CD4-positive, alpha-beta T cell (primary cell): ENCODE measurements at regions not wholly inside any gene's neighbourhood (a gene's known extent, or its start where the extent isn't known, plus 50 kb on each side); places are given as distances from the start of the nearest gene placed in this dataset.

ENCODE experiments used
- ATAC-seq: fragments of 200-7000 bp; cut with Tn5 transposase; one replicate; pipeline ENCODE4 v1.10.0; 2022; ENCODE audit warnings: mild to moderate bottlenecking; ENCODE audit not compliant: poor library complexity
- CTCF ChIA-PET: fragments of 350-600 bp; sonication (Branson Sonifier 250); formaldehyde crosslinking; loops from one replicate; lab custom pipeline; 2021; ENCODE audit warnings: antibody characterized with exemption, inconsistent platforms; lab: Charles Lee
- POLR2A ChIA-PET: fragments of 350-600 bp; sonication (Branson Sonifier 250); formaldehyde crosslinking; loops from one replicate; lab custom pipeline; 2021; ENCODE audit warnings: antibody characterized with exemption, inconsistent platforms; lab: Charles Lee
- DNase-seq, 14 experiments: peaks; one replicate each; pipeline ENCODE4 v3.0.0-alpha.2; 2013 to 2020; ENCODE audit warnings: mixed read lengths in 2 of 14
- H3K27ac ChIP-seq, 2 donors: one replicate each; pipeline versions ENCODE4 v1.5.1 to v1.7.0; 2013; ENCODE audit warnings: low read length in 2 of 2, low read depth in 1 of 2, mild to moderate bottlenecking in 1 of 2
- H3K27me3 ChIP-seq, 2 experiments: 1 replicate in 1 of 2; 2 replicates in 1 of 2; pipeline versions ENCODE4 v1.6.1 to v1.7.0; 2013; ENCODE audit warnings: low read length in 2 of 2, control low read depth in 1 of 2, mild to moderate bottlenecking in 1 of 2, moderate library complexity in 1 of 2; ENCODE audit not compliant: insufficient read depth in 2 of 2, control insufficient read depth in 1 of 2
- H3K36me3 ChIP-seq: one replicate; pipeline ENCODE4 v1.6.1; 2013; ENCODE audit warnings: low read length, control low read depth; ENCODE audit not compliant: insufficient read depth
- H3K4me1 ChIP-seq: one replicate; pipeline ENCODE4 v1.6.1; 2013; ENCODE audit warnings: low read length, control low read depth; ENCODE audit not compliant: insufficient read depth
- H3K4me3 ChIP-seq: one replicate; pipeline ENCODE4 v1.5.1; 2013; ENCODE audit warnings: mild to moderate bottlenecking, low read length, moderate library complexity
- H3K9me3 ChIP-seq, 2 experiments: 1 replicate in 1 of 2; 2 replicates in 1 of 2; pipeline versions ENCODE4 v1.6.1 to v1.7.0; 2013; ENCODE audit warnings: low read length in 2 of 2, mild to moderate bottlenecking in 2 of 2, control low read depth in 1 of 2, moderate library complexity in 1 of 2; ENCODE audit not compliant: control insufficient read depth in 1 of 2, insufficient read depth in 1 of 2
- H3K27ac Mint-ChIP-seq: one replicate; pipeline ENCODE4 v1.8.0; 2020; ENCODE audit warnings: mixed read lengths
- H3K27me3 Mint-ChIP-seq: one replicate; pipeline ENCODE4 v1.8.0; 2021; ENCODE audit warnings: mixed read lengths
- H3K36me3 Mint-ChIP-seq: one replicate; pipeline ENCODE4 v1.8.0; 2021; ENCODE audit warnings: low read depth, mixed read lengths
- H3K4me1 Mint-ChIP-seq: one replicate; pipeline ENCODE4 v1.8.0; 2021; ENCODE audit warnings: low read depth, mixed read lengths
- H3K4me3 Mint-ChIP-seq: one replicate; pipeline ENCODE4 v1.8.0; 2020; ENCODE audit warnings: mild to moderate bottlenecking, mixed read lengths
- H3K9me3 Mint-ChIP-seq: one replicate; pipeline ENCODE4 v1.8.0; 2020; ENCODE audit warnings: mixed read lengths
- CTCF ChIP-seq: fragments of 200-600 bp; IDR thresholded peaks from one replicate; pipeline ENCODE4 v1.8.0; 2022; ENCODE audit warnings: antibody characterized with exemption, mild to moderate bottlenecking
- intact Hi-C, 2 experiments: fragments of 100-400 bp; cut with DNase I in 1 of 2; cut with micrococcal nuclease in 1 of 2; formaldehyde crosslinking; loops; one replicate each; pipeline versions ENCODE4 v1.15.1 to v1.9.0; 2023 to 2025; cut with DNase I, micrococcal nuclease

GRCh38 chr10:117631276-117632145 is 89.0 kb downstream of the EMX2 start:
- no peak for TF ChIP-seq CTCF

GRCh38 chr10:117632406-117632805 is 89.9 kb downstream of the EMX2 start:
- no peaks in the 10 kb centered on the region for H3K4me1 Mint-ChIP-seq
- peaks cover 9% of the 10 kb centered on the region for H3K27me3 Mint-ChIP-seq
- ATAC-seq: no peak

More at GRCh38 chr10:117631276-117632145, 89.0 kb downstream of the EMX2 start:
- no peaks in the 10 kb centered on the region for H3K36me3 ChIP-seq
- Mint-ChIP-seq H3K9me3 (no peaks in the 10 kb centered on the region), H3K36me3 (no peaks in the 10 kb centered on the region), H3K27me3 (peaks cover 9% of the 10 kb centered on the region), H3K4me1 (no peaks in the 10 kb centered on the region), H3K4me3 (no peak overlapping the region), H3K27ac (no peak overlapping the region)
- H3K27me3 ChIP-seq: no peaks in the 10 kb centered on the region
- ChIA-PET CTCF (no interaction called here), POLR2A (interaction anchor here (0.9 kb wide), 1 partner anchor 15 kb away, joined by 3 read pairs; no protein-coding TSS in a partner anchor)
- no peaks in the 10 kb centered on the region for H3K4me1 ChIP-seq
- H3K4me3 ChIP-seq: no peak overlapping the region
- ATAC-seq (no peak), DNase-seq (no peak)
- no peaks in the 10 kb centered on the region for H3K9me3 ChIP-seq
- H3K27ac ChIP-seq: no peak overlapping the region
- intact Hi-C loops: no loop called here

GRCh38 chr10:117635826-117636225 is 93.3 kb downstream of the EMX2 start:
- Mint-ChIP-seq H3K36me3 (no peaks in the 10 kb centered on the region), H3K4me1 (no peaks in the 10 kb centered on the region), H3K4me3 (no peak overlapping the region), H3K27ac (no peak overlapping the region), H3K27me3 (peaks cover 20% of the 10 kb centered on the region), H3K9me3 (no peaks in the 10 kb centered on the region)
- Histone ChIP-seq H3K27me3 (no peaks in the 10 kb centered on the region), H3K9me3 (no peaks in the 10 kb centered on the region), H3K4me1 (no peaks in the 10 kb centered on the region), H3K27ac (no peak overlapping the region), H3K36me3 (no peaks in the 10 kb centered on the region), H3K4me3 (no peak overlapping the region)
- DNase-seq (no peak), ATAC-seq (no peak)
- TF ChIP-seq CTCF: no peak
- ChIA-PET CTCF (no interaction called here), POLR2A (no interaction called here)
- intact Hi-C loops: no loop called here

More at GRCh38 chr10:117632406-117632805, 89.9 kb downstream of the EMX2 start:
- no peak for TF ChIP-seq CTCF
- Histone ChIP-seq H3K27ac (no peak overlapping the region), H3K4me1 (no peaks in the 10 kb centered on the region), H3K36me3 (no peaks in the 10 kb centered on the region), H3K4me3 (no peak overlapping the region), H3K9me3 (no peaks in the 10 kb centered on the region), H3K27me3 (no peaks in the 10 kb centered on the region)
- no peaks in the 10 kb centered on the region for H3K9me3 Mint-ChIP-seq
- intact Hi-C loops: no loop called here
- no peak overlapping the region for H3K27ac Mint-ChIP-seq
- CTCF ChIA-PET: no interaction called here
- POLR2A ChIA-PET: no interaction called here
- no peak for DNase-seq
- H3K4me3 Mint-ChIP-seq: no peak overlapping the region
- no peaks in the 10 kb centered on the region for H3K36me3 Mint-ChIP-seq
